Spleen (tissue), 7 donors: ENCODE measurements at regions not wholly inside any gene's neighbourhood (a gene's known extent, or its start where the extent isn't known, plus 50 kb on each side); places are given as distances from the start of the nearest gene placed in this dataset.

Experiments used
- POLR2A ChIP-seq, 3 donors: fragments of 450-650 bp; IDR thresholded peaks; one replicate each; pipeline ENCODE4 v1.5.1; 2017; ENCODE audit warnings: antibody characterized with exemption in 3 of 3, mild to moderate bottlenecking in 1 of 3
- TF ChIP-seq, protein P1 (sequence below), 11 experiments: fragments of 200-600 bp in 7 of 11; fragments of 450-650 bp in 4 of 11; sonication (generic) in 4 of 11; IDR thresholded peaks in 8 of 11; conservative IDR thresholded peaks in 3 of 11; 1 replicate in 7 of 11; 2 replicates in 4 of 11; pipeline versions ENCODE4 v1.4.0 to v1.8.0; 2016 to 2021; ENCODE audit warnings: antibody characterized with exemption in 11 of 11, inconsistent platforms in 4 of 11, mild to moderate bottlenecking in 1 of 11
- donor health status: DM: no; HTN: no; CAD: no; lungs with moderate emphysema.
- donor health status: DM: no; HTN: no; CAD: no.
- donor health status: DM: no; HTN: no; CAD: no.

DNA sequence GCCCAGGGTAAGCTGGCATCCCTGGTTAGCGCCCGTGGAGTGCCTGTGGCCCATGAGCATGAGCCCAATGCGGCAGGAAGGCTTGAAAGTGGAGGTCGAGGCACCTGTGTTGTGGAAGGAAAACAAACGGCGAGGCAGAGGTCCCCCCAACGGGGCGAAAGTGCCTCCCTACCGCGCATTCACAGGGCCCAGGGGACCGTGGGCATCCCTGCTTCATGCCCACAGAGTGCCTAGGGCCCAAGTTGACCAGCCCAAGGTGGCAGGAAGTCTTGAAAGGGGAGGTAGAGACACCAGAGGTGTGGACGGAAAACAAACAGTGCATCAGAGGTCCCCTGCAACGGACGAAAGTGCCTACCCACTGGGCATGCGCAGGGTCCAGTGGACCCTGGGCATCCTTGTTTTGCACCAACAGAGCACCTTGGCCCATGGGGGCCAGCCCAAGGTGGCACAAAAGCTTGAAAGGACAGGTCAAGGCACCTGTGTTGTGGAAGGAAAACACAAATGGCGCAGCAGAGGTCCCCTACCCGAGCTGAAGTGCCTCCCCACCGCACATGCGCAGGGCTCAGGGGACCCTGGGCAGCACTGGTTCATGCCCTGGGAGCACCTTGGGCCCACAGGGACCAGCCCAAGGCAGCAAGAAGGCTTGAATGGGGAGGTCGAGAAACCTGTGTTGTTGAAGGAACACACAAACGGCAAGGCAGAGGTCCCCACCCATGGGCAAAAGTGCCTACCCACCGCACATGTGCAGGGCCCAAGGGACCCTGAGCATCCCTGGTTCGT is 377.5 kb downstream of the ALG10 start:
- TF ChIP-seq POLR2A (IDR thresholded peaks at IDR 0.05): no peak
- TF ChIP-seq, protein P1, sequence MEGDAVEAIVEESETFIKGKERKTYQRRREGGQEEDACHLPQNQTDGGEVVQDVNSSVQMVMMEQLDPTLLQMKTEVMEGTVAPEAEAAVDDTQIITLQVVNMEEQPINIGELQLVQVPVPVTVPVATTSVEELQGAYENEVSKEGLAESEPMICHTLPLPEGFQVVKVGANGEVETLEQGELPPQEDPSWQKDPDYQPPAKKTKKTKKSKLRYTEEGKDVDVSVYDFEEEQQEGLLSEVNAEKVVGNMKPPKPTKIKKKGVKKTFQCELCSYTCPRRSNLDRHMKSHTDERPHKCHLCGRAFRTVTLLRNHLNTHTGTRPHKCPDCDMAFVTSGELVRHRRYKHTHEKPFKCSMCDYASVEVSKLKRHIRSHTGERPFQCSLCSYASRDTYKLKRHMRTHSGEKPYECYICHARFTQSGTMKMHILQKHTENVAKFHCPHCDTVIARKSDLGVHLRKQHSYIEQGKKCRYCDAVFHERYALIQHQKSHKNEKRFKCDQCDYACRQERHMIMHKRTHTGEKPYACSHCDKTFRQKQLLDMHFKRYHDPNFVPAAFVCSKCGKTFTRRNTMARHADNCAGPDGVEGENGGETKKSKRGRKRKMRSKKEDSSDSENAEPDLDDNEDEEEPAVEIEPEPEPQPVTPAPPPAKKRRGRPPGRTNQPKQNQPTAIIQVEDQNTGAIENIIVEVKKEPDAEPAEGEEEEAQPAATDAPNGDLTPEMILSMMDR (IDR thresholded peaks at IDR 0.05 in 8 of 11, conservative IDR thresholded peaks at IDR 0.05 in 3 of 11): no peak
